Thyroid gland (tissue), 4 donors: ENCODE measurements at regions not wholly inside any gene's neighbourhood (a gene's known extent, or its start where the extent isn't known, plus 50 kb on each side); places are given as distances from the start of the nearest gene placed in this dataset.
A peak's percentile ranks its signal among the peaks of the same experiment; 100 is the strongest.
"Not testable (repeated sequence)": the region's sequence is repeated elsewhere in the genome, so short reads cannot be mapped to it uniquely, and the experiment has no call there.

Experiments used
- DNase-seq, 2 donors: peaks; one replicate each; pipeline ENCODE4 v3.0.0-alpha.2; 2019
- H3K27ac ChIP-seq, 3 donors: fragments of 200-600 bp; sonication (generic); 1 replicate in 2 of 3; 2 replicates in 1 of 3; pipeline ENCODE4 v1.5.1; 2016 to 2019; ENCODE audit warnings: mild to moderate bottlenecking in 1 of 3, moderate library complexity in 1 of 3
- H3K27me3 ChIP-seq: fragments of 200-600 bp; sonication (generic); one replicate; pipeline ENCODE4 v1.5.1; 2019
- H3K36me3 ChIP-seq, 2 donors: fragments of 200-600 bp; sonication (generic); one replicate each; pipeline ENCODE4 v1.5.1; 2016 to 2019
- H3K4me1 ChIP-seq, 2 donors: fragments of 200-600 bp; sonication (generic); one replicate each; pipeline ENCODE4 v1.5.1; 2017 to 2019
- H3K4me3 ChIP-seq, 3 donors: fragments of 200-600 bp; sonication (generic); replicated peaks in 1 of 3; 1 replicate in 2 of 3; 2 replicates in 1 of 3; pipeline ENCODE4 v1.5.1; 2016; ENCODE audit warnings: mild to moderate bottlenecking in 1 of 3
- H3K9me3 ChIP-seq: fragments of 200-600 bp; sonication (generic); one replicate; pipeline ENCODE4 v1.5.1; 2017
- POLR2A ChIP-seq, 2 donors: fragments of 450-650 bp; IDR thresholded peaks; one replicate each; pipeline ENCODE4 v1.6.1; 2017; ENCODE audit warnings: antibody characterized with exemption in 2 of 2, mild to moderate bottlenecking in 2 of 2, moderate library complexity in 1 of 2
- WGBS, 2 donors: methylation state at CpG; one replicate each; pipeline ENCODE4 v1.1.5; 2017; 5-methylcytosine and 5-hydroxymethylcytosine counted together
- intact Hi-C: fragments of 100-400 bp; cut with DNase I; formaldehyde crosslinking; loops from one replicate; pipeline ENCODE4 v1.15.1; 2023
- TF ChIP-seq, protein P1 (sequence below), 6 experiments: fragments of 200-600 bp in 3 of 6; fragments of 450-650 bp in 3 of 6; sonication (generic) in 3 of 6; IDR thresholded peaks; one replicate each; pipeline ENCODE4 v1.5.1; 2016 to 2019; ENCODE audit warnings: antibody characterized with exemption in 6 of 6, mild to moderate bottlenecking in 2 of 6, inconsistent platforms in 1 of 6, moderate library complexity in 1 of 6

DNA sequence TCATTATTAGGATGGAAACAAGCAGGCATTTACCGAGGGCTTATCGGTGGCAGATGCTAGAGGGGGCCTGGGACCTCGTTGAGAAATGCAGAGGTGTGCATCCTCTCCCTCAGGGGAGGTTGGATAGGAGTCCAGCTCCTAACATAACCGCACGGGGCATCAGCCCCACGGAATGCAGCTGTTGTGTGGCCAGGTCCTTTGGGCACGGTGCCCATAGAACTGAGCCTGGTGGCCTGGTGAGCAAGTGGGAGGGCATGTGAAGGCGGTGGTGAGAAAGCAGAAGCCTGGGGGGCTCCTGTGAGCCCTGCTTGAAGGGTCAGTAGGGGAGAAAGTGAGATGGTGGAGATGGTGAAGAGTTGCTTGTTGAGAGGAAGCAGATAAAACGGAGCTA, 143.7 kb downstream of the CDH26 start:
- Histone ChIP-seq H3K27me3 (no peaks in the 10 kb centered on the region), H3K4me1 (peaks cover 0 to 6% of the 10 kb centered on the region in 2 donors), H3K9me3 (no peaks in the 10 kb centered on the region), H3K4me3 (no peak overlapping the region), H3K36me3 (no peaks in the 10 kb centered on the region), H3K27ac (no peak overlapping the region)
- 60 to 64% methylated on average over 7 to 9 of the region's 9 CpGs for WGBS, 2 donors
- intact Hi-C loops: no loop called here
- TF ChIP-seq, protein P1, sequence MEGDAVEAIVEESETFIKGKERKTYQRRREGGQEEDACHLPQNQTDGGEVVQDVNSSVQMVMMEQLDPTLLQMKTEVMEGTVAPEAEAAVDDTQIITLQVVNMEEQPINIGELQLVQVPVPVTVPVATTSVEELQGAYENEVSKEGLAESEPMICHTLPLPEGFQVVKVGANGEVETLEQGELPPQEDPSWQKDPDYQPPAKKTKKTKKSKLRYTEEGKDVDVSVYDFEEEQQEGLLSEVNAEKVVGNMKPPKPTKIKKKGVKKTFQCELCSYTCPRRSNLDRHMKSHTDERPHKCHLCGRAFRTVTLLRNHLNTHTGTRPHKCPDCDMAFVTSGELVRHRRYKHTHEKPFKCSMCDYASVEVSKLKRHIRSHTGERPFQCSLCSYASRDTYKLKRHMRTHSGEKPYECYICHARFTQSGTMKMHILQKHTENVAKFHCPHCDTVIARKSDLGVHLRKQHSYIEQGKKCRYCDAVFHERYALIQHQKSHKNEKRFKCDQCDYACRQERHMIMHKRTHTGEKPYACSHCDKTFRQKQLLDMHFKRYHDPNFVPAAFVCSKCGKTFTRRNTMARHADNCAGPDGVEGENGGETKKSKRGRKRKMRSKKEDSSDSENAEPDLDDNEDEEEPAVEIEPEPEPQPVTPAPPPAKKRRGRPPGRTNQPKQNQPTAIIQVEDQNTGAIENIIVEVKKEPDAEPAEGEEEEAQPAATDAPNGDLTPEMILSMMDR (IDR thresholded peaks at IDR 0.05): no peak
- TF ChIP-seq POLR2A (IDR thresholded peaks at IDR 0.05): no peak
- DNase-seq: peak; percentile 14 to 20

DNA sequence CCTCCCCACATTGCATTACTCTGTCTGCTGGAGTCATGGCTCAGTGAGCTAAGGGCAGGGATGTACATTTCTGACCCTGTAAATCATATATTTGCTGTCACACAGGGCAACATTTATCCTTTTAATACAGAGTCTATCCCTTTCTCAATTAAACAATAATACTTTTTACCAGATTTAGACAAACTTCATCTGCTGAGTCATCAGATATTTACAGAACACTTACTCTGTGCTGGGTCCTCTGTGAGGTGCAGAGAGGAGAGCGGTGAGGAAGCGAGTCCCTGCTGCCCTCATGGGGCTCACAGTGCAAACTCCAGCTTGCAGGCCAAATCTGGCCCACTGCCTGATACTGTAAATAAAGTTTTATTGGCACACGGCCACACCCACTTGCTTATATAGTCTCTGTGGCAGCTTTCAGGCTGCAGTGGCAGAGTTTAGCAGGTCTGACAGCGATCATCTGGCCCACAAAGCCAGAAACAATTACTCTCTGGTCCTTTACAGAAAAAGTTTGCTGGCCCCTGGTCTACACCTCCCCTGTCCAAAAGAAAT, 144.5 kb downstream of the CDH26 start:
- WGBS, 2 donors: 83 to 98% methylated on average over 4 of the region's 4 CpGs
- Histone ChIP-seq H3K36me3 (no peaks in the 10 kb centered on the region), H3K9me3 (no peaks in the 10 kb centered on the region), H3K4me3 (no peak overlapping the region), H3K27ac (no peak overlapping the region), H3K27me3 (no peaks in the 10 kb centered on the region), H3K4me1 (peaks cover 0 to 6% of the 10 kb centered on the region in 2 donors)
- TF ChIP-seq, protein P1 (IDR thresholded peaks at IDR 0.05): no peak
- TF ChIP-seq POLR2A (IDR thresholded peaks at IDR 0.05): no peak
- no peak for DNase-seq
- intact Hi-C loops: no loop called here

DNA sequence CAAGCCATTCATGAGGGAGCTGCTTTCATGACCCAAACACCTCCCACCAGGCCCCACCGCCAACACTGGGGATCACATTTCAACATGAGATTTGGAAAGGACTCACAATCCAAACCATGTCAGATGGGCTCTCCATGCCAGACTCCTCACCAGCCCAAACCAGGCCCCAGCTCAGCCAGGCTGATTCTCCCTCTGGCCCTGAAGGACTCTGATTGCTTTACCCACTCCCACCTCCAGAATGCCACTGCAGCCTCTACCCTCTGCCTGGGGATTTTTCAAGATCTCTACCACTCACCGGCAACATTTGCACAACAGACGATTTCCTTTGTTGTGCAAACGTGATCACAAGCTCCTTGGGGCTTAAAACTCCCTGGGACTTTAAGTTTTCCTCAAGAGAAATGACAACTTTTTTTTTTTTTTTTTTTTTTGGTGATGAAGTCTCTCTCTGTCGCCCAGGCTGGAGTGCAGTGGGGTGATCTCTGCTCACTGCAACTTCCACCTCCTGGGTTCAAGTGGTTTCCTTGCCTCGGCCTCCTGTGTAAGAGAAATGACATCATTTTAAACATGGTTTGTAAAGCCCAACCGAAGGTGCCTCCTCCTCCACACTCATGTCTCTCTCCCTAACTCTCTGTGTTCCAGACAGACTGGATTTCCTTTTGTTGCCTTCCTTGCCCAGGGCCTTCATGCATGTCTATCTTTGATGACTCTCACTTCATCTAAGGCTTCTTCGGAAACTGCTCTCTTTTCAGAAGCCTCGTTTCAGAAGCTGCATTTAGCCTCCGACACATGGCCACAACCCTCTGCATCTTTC, 147.0 kb downstream of the CDH26 start:
- Histone ChIP-seq H3K9me3 (no peaks in the 10 kb centered on the region), H3K27ac (no peak overlapping the region), H3K36me3 (no peaks in the 10 kb centered on the region), H3K27me3 (no peaks in the 10 kb centered on the region), H3K4me1 (peaks cover 0 to 6% of the 10 kb centered on the region in 2 donors), H3K4me3 (no peak overlapping the region)
- 67 to 69% methylated on average over 10 of the region's 10 CpGs for WGBS, 2 donors
- DNase-seq: no peak
- intact Hi-C loops: no loop called here
- TF ChIP-seq, protein P1 (IDR thresholded peaks at IDR 0.05): no peak
- TF ChIP-seq POLR2A (IDR thresholded peaks at IDR 0.05): no peak

DNA sequence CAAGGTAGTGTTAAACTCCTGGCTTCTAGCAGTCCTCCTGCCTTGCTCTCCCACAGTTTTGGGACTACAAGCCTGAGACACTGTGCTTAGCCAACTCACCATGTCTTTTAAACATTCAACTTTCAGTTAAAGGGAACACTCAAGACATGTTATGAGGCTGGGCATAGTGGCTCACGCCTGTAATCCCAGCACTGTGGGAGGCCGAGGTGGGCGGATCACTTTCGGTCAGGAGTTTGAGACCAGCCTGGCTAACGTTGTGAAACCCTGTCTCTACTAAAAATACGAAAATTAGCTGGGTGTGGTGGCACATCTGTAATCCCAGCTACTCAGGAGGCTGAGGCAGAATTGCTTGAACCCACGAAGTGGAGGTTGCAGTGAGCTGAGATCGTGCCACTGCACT, 148.0 kb downstream of the CDH26 start:
- H3K36me3 ChIP-seq, H3K4me3 ChIP-seq, H3K27ac ChIP-seq, H3K4me1 ChIP-seq, H3K27me3 ChIP-seq, intact Hi-C loops, DNase-seq, H3K9me3 ChIP-seq: not testable (repeated sequence)
- WGBS, 2 donors: 84 to 89% methylated on average over 8 of the region's 8 CpGs

DNA sequence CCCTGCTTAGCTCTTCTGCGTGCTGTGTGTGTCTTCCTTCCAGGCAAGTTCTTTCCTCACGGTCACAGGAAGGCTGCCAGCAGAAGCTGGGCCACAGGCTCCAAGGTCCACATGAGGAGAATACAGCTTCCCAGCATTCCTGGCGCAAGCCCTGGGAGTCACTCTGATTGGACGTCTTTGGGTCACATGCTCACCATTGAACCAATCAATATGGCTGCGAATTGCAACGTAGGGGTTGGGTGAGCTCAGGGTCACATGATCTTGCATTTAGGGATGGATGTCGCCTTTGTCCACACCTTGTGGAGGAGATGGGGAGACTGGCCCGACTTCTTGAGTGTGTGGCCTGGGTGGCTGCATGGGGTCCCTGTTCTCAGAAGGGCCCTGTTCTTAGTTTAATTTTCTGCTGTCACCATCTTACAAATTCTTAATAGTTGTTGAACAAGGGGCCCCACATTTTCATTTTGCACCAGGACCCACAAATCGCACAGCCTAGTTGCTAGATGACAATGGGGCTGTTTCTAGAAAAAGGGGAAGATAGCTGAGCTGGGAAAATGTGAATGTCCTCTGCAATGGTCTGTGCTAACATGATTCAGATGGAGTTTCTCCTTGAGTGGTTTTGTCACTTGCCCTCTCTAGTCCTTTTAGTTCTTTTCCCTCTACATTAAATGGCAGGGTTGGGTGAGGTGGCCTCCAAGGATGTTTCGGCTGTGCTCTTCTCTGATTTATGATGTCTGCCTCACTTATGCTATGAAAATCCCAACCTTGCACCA, 149.6 kb downstream of the CDH26 start:
- intact Hi-C loops: no loop called here

More for the DNA sequence above, 149.6 kb downstream of the CDH26 start:
- Histone ChIP-seq H3K27ac (no peak overlapping the region), H3K27me3 (no peaks in the 10 kb centered on the region), H3K9me3 (no peaks in the 10 kb centered on the region), H3K4me1 (no peaks in the 10 kb centered on the region), H3K36me3 (no peaks in the 10 kb centered on the region), H3K4me3 (no peak overlapping the region)
- TF ChIP-seq POLR2A (IDR thresholded peaks at IDR 0.05): no peak
- TF ChIP-seq, protein P1 (IDR thresholded peaks at IDR 0.05): no peak
- DNase-seq: no peak
- whole genome bisulfite sequencing, 2 donors: 96% methylated on average over 10 of the region's 10 CpGs
